ENCODE measurements at regions not wholly inside any gene's neighbourhood (a gene's known extent, or its start where the extent isn't known, plus 50 kb on each side); places are given as distances from the start of the nearest gene placed in this dataset.

DNA sequence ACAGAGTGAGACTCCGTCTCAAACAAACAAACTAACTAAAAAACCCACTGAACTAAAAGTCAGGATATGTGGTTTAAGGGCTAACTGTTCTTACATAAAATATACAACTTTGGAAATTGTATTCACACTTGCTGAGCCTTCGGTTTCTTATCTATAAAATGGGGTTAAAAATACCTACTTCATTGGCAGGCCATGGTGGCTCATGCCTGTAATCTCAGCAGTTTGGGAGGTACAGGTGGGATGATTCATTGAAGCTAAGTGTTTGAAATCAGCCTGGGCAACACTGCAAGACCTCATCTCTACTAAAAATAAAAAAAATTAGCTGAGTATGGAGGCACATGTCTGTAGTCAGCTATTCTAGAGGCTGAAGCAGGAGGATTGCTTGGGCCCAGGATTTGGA, 115.4 kb upstream of the KLF6 start:
- POLR2A ChIA-PET, result no interaction called here
- CTCF ChIA-PET, result no interaction called here

DNA sequence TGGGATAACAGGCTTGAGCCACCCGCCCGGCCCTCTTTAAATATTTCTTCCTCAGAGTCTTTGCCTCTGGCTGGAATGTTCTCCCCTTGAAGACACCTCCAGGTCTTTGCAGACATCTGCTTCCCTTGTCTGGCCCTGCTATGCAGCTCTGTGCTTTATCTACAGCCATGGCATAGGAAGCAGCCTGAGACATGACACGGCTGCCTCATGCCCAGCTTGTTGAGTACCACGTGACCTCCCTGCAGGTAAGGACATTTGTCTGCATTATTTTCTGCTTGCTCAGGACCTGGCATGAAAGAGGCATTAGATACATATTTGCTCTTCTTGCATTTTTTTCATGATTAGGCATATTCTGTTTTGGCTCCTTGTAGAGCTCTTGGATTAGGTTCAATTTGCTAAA, 113.8 kb upstream of the KLF6 start:
- CTCF ChIA-PET, result interaction anchor here (1.2 to 1.8 kb wide), 4 partner anchors 9 to 705 kb away, joined by 3 to 9 read pairs (median 4); no protein-coding TSS in a partner anchor
- TF ChIP-seq CTCF (IDR thresholded peaks at IDR 0.05; ENCODE audit: control extremely low read depth, extremely low read depth, low read depth, missing control alignments), result no peak
- DNase-seq (ENCODE audit: extremely low spot score), result no peak
- POLR2A ChIA-PET, result interaction anchor here (0.7 kb wide), 1 partner anchor 113 kb away, joined by 3 read pairs; no protein-coding TSS in a partner anchor

More for the DNA sequence above, 115.4 kb upstream of the KLF6 start:
- TF ChIP-seq CTCF (IDR thresholded peaks at IDR 0.05; ENCODE audit: control extremely low read depth, extremely low read depth, low read depth, missing control alignments), result no peak
- DNase-seq (ENCODE audit: extremely low spot score), result no peak

DNA sequence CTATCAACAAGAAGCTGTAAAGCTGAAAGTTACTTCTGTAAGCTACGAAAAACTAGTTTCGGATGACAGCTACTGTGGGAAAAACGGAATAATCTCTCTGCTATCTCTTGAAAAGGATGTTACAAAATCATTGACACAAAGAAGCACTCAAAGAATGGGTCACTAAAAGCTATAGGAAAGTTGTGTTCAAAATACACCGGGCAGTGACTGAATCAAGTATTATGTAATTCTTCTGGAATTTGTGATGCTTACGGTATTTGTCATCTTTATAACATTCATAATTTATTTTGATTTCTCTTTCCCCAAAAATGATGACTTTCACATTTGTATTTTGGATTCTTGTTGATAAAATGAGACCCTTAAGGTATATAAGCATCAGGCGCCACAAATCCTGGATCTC, 112.1 kb upstream of the KLF6 start:
- ChIA-PET CTCF (interaction anchor here (1.5 kb wide), 2 partner anchors 34 to 106 kb away, joined by 3 read pairs; no protein-coding TSS in a partner anchor), POLR2A (no interaction called here)
- DNase-seq (ENCODE audit: extremely low spot score), result no peak
- TF ChIP-seq CTCF (IDR thresholded peaks at IDR 0.05; ENCODE audit: control extremely low read depth, extremely low read depth, low read depth, missing control alignments), result no peak

DNA sequence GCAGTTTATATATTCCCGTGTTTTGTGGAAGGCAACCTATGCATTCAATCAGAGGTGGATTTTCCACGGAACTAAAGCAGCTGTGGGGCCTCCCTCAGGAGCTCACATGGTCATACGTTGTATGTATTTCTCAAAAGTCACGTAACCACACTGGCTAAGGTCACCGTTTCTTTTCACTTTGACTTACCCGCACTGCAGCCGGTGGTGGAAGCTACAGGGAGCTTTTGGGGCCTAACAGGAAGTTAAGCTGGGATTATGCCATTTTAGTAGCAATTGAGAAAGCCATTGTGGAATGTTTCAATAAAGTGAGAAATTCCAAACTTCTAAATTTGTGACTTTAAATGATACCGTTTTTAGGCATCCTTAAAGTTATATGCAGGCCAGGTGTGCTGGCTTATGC, 111.2 kb upstream of the KLF6 start:
- DNase-seq (ENCODE audit: extremely low spot score), result no peak
- POLR2A ChIA-PET, result no interaction called here
- no peak for TF ChIP-seq CTCF (IDR thresholded peaks at IDR 0.05; ENCODE audit: control extremely low read depth, extremely low read depth, low read depth, missing control alignments)
- CTCF ChIA-PET, result interaction anchor here (1.5 kb wide), 1 partner anchor 105 kb away, joined by 3 read pairs; no protein-coding TSS in a partner anchor

- DNase-seq (ENCODE audit: extremely low spot score), result no peak
- POLR2A ChIA-PET, result no interaction called here
- CTCF ChIA-PET, result interaction anchor here (1.2 kb wide), 1 partner anchor 13 kb away, joined by 3 read pairs; no protein-coding TSS in a partner anchor
These were observed 110.1 kb upstream of the KLF6 start for GRCh38 chr10:3895045-3895631.

GRCh38 chr10:3893901-3894563, 109.0 kb upstream of the KLF6 start:
- TF ChIP-seq CTCF (IDR thresholded peaks at IDR 0.05; ENCODE audit: control extremely low read depth, extremely low read depth, low read depth, missing control alignments), result no peak
- POLR2A ChIA-PET, result no interaction called here
- DNase-seq (ENCODE audit: extremely low spot score), result no peak
- CTCF ChIA-PET, result no interaction called here

More at GRCh38 chr10:3895045-3895631, 110.1 kb upstream of the KLF6 start:
- TF ChIP-seq CTCF (IDR thresholded peaks at IDR 0.05; ENCODE audit: control extremely low read depth, extremely low read depth, low read depth, missing control alignments), result no peak

Measured in GM10248 (cell line).